ENCODE measurements at regions not wholly inside any gene's neighbourhood (a gene's known extent, or its start where the extent isn't known, plus 50 kb on each side); places are given as distances from the start of the nearest gene placed in this dataset.

DNA sequence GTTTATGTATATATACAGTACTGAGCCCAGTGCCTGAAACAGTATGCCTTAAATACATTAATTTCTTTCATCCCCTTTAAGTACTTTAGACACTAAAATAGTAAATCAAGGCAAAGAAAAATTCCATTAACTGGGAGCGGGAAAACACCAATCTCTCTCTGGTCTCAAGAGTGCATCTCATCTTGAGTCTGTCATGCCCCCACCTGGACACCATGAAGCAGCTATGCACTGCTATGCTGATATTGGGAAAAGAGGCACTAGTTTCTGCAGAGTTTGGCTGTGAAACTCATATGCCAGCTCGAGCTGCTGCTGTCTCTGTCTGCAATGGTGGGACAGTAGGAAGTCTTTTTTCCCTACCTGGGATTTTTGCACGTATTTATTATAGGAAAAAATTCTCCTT, 754.4 kb upstream of the RAG2 start:
- Histone ChIP-seq H3K4me1 (ENCODE audit: control insufficient read depth, insufficient read depth, low read length) (no peaks in the 10 kb centered on the region), H3K27ac (ENCODE audit: low read depth, low read length) (no peak overlapping the region), H3K4me3 (ENCODE audit: low read length) (no peak overlapping the region), H3K9me3 (ENCODE audit: control insufficient read depth, low read length) (peaks cover 7% of the 10 kb centered on the region), H3K27me3 (ENCODE audit: control insufficient read depth, insufficient read depth, low read length, poor library complexity, severe bottlenecking) (no peaks in the 10 kb centered on the region), H3K9ac (ENCODE audit: extremely low read depth, low read length, poor library complexity, severe bottlenecking) (no peak overlapping the region), H3K36me3 (ENCODE audit: control insufficient read depth, insufficient read depth, low read length) (no peaks in the 10 kb centered on the region)
- Mint-ChIP-seq H3K27ac (no peak overlapping the region), H3K27me3 (ENCODE audit: insufficient read depth) (no peaks in the 10 kb centered on the region), H3K4me1 (no peaks in the 10 kb centered on the region), H3K36me3 (ENCODE audit: low read depth) (no peaks in the 10 kb centered on the region), H3K4me3 (no peak overlapping the region), H3K9me3 (peaks cover 7% of the 10 kb centered on the region)
- TF ChIP-seq, protein P1, sequence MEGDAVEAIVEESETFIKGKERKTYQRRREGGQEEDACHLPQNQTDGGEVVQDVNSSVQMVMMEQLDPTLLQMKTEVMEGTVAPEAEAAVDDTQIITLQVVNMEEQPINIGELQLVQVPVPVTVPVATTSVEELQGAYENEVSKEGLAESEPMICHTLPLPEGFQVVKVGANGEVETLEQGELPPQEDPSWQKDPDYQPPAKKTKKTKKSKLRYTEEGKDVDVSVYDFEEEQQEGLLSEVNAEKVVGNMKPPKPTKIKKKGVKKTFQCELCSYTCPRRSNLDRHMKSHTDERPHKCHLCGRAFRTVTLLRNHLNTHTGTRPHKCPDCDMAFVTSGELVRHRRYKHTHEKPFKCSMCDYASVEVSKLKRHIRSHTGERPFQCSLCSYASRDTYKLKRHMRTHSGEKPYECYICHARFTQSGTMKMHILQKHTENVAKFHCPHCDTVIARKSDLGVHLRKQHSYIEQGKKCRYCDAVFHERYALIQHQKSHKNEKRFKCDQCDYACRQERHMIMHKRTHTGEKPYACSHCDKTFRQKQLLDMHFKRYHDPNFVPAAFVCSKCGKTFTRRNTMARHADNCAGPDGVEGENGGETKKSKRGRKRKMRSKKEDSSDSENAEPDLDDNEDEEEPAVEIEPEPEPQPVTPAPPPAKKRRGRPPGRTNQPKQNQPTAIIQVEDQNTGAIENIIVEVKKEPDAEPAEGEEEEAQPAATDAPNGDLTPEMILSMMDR (conservative IDR thresholded peaks at IDR 0.05) = peak; percentile 28
- no peak for DNase-seq
- 82% methylated on average over 3 of the region's 3 CpGs; no CpG with 5 or more reads in 1 of the 2 experiments for WGBS, 2 experiments (ENCODE audit: insufficient coverage in 1 of 2, insufficient read length in 1 of 2)

GRCh38 chr11:37343290-37343689, 745.3 kb upstream of the RAG2 start:
- H3K9me3 Mint-ChIP-seq = no peaks in the 10 kb centered on the region
- Histone ChIP-seq H3K27ac (ENCODE audit: low read depth, low read length) (no peak overlapping the region), H3K4me3 (ENCODE audit: low read length) (no peak overlapping the region), H3K27me3 (ENCODE audit: control insufficient read depth, insufficient read depth, low read length, poor library complexity, severe bottlenecking) (no peaks in the 10 kb centered on the region), H3K36me3 (ENCODE audit: control insufficient read depth, insufficient read depth, low read length) (no peaks in the 10 kb centered on the region), H3K4me1 (ENCODE audit: control insufficient read depth, insufficient read depth, low read length) (no peaks in the 10 kb centered on the region), H3K9ac (ENCODE audit: extremely low read depth, low read length, poor library complexity, severe bottlenecking) (no peak overlapping the region), H3K9me3 (ENCODE audit: control insufficient read depth, low read length) (no peaks in the 10 kb centered on the region)
- H3K4me3 Mint-ChIP-seq = no peak overlapping the region
- H3K4me1 Mint-ChIP-seq = no peaks in the 10 kb centered on the region
- TF ChIP-seq, protein P1 (conservative IDR thresholded peaks at IDR 0.05) = no peak
- DNase-seq = no peak
- H3K36me3 Mint-ChIP-seq (ENCODE audit: low read depth) = no peaks in the 10 kb centered on the region
- 91 to 100% methylated on average over 1 of the region's 1 CpG for WGBS, 2 experiments (ENCODE audit: insufficient coverage in 1 of 2, insufficient read length in 1 of 2)
- H3K27me3 Mint-ChIP-seq (ENCODE audit: insufficient read depth) = no peaks in the 10 kb centered on the region
- H3K27ac Mint-ChIP-seq = no peak overlapping the region

- 91 to 100% methylated on average over 2 of the region's 2 CpGs for WGBS, 2 experiments (ENCODE audit: insufficient coverage in 1 of 2, insufficient read length in 1 of 2)
- Histone ChIP-seq H3K9ac (ENCODE audit: extremely low read depth, low read length, poor library complexity, severe bottlenecking) (no peak overlapping the region), H3K4me3 (ENCODE audit: low read length) (no peak overlapping the region), H3K27me3 (ENCODE audit: control insufficient read depth, insufficient read depth, low read length, poor library complexity, severe bottlenecking) (no peaks in the 10 kb centered on the region), H3K4me1 (ENCODE audit: control insufficient read depth, insufficient read depth, low read length) (no peaks in the 10 kb centered on the region), H3K9me3 (ENCODE audit: control insufficient read depth, low read length) (no peaks in the 10 kb centered on the region), H3K27ac (ENCODE audit: low read depth, low read length) (no peak overlapping the region), H3K36me3 (ENCODE audit: control insufficient read depth, insufficient read depth, low read length) (no peaks in the 10 kb centered on the region)
- H3K4me3 Mint-ChIP-seq = no peak overlapping the region
- TF ChIP-seq, protein P1 (conservative IDR thresholded peaks at IDR 0.05) = no peak
- H3K9me3 Mint-ChIP-seq = no peaks in the 10 kb centered on the region
- no peaks in the 10 kb centered on the region for H3K27me3 Mint-ChIP-seq (ENCODE audit: insufficient read depth)
- no peak for DNase-seq
- no peaks in the 10 kb centered on the region for H3K4me1 Mint-ChIP-seq
- no peaks in the 10 kb centered on the region for H3K36me3 Mint-ChIP-seq (ENCODE audit: low read depth)
- H3K27ac Mint-ChIP-seq = no peak overlapping the region
Observed at GRCh38 chr11:37336401-37336800, 738.4 kb upstream of the RAG2 start.
